HG02938 (cell line): ENCODE measurements at regions not wholly inside any gene's neighbourhood (a gene's known extent, or its start where the extent isn't known, plus 50 kb on each side); places are given as distances from the start of the nearest gene placed in this dataset.
"Not testable (repeated sequence)": the region's sequence is repeated elsewhere in the genome, so short reads cannot be mapped to it uniquely, and the experiment has no call there.

ENCODE experiments used
- ATAC-seq: cut with Tn5 transposase; IDR thresholded peaks from one replicate; pipeline ENCODE4 v1.9.1; 2021; ENCODE audit warnings: mild to moderate bottlenecking, moderate library complexity; ENCODE audit not compliant: unreplicated experiment

GRCh38 chr13:80883545-80883944 lies 542.6 kb upstream of the SPRY2 start:
- ATAC-seq: no peak

GRCh38 chr13:80881942-80882445 lies 541.1 kb upstream of the SPRY2 start:
- ATAC-seq: no peak

GRCh38 chr13:80881495-80881894 lies 540.6 kb upstream of the SPRY2 start:
- ATAC-seq: no peak

GRCh38 chr13:80881034-80881433 lies 540.1 kb upstream of the SPRY2 start:
- ATAC-seq: no peak

GRCh38 chr13:80877944-80878241 lies 537.0 kb upstream of the SPRY2 start:
- ATAC-seq: no peak

GRCh38 chr13:80877209-80877943 lies 536.5 kb upstream of the SPRY2 start:
- ATAC-seq: no peak

GRCh38 chr13:80873589-80873988 lies 532.7 kb upstream of the SPRY2 start:
- ATAC-seq: peak; percentile 97

GRCh38 chr13:80871971-80872370 lies 531.0 kb upstream of the SPRY2 start:
- not testable (repeated sequence) for ATAC-seq

GRCh38 chr13:80871481-80871880 lies 530.6 kb upstream of the SPRY2 start:
- no peak for ATAC-seq

GRCh38 chr13:80870186-80870585 lies 529.3 kb upstream of the SPRY2 start:
- ATAC-seq: no peak

GRCh38 chr13:80866921-80867320 lies 526.0 kb upstream of the SPRY2 start:
- no peak for ATAC-seq

GRCh38 chr13:80865329-80865728 lies 524.4 kb upstream of the SPRY2 start:
- ATAC-seq: no peak

- no peak for ATAC-seq
Observed at GRCh38 chr13:80862456-80862855, 521.5 kb upstream of the SPRY2 start.

- ATAC-seq: no peak
Observed at GRCh38 chr13:80860845-80861244, 519.9 kb upstream of the SPRY2 start.

GRCh38 chr13:80858131-80858530 lies 517.2 kb upstream of the SPRY2 start:
- no peak for ATAC-seq

GRCh38 chr13:80857321-80857720 lies 516.4 kb upstream of the SPRY2 start:
- ATAC-seq: no peak

GRCh38 chr13:80850771-80851170 lies 509.8 kb upstream of the SPRY2 start:
- no peak for ATAC-seq

- no peak for ATAC-seq
Observed at GRCh38 chr13:80844164-80844563, 503.2 kb upstream of the SPRY2 start.

- no peak for ATAC-seq
Observed at GRCh38 chr13:80841414-80841813, 500.5 kb upstream of the SPRY2 start.

- no peak for ATAC-seq
Observed at GRCh38 chr13:80840316-80840976, 499.5 kb upstream of the SPRY2 start.

GRCh38 chr13:80835902-80836301 lies 495.0 kb upstream of the SPRY2 start:
- no peak for ATAC-seq

GRCh38 chr13:80830431-80830830 lies 489.5 kb upstream of the SPRY2 start:
- ATAC-seq: no peak

GRCh38 chr13:80828759-80829158 lies 487.8 kb upstream of the SPRY2 start:
- ATAC-seq: no peak
